ENCODE measurements at regions not wholly inside any gene's neighbourhood (a gene's known extent, or its start where the extent isn't known, plus 50 kb on each side); places are given as distances from the start of the nearest gene placed in this dataset.
"Not testable (repeated sequence)": the region's sequence is repeated elsewhere in the genome, so short reads cannot be mapped to it uniquely, and the experiment has no call there.

DNA sequence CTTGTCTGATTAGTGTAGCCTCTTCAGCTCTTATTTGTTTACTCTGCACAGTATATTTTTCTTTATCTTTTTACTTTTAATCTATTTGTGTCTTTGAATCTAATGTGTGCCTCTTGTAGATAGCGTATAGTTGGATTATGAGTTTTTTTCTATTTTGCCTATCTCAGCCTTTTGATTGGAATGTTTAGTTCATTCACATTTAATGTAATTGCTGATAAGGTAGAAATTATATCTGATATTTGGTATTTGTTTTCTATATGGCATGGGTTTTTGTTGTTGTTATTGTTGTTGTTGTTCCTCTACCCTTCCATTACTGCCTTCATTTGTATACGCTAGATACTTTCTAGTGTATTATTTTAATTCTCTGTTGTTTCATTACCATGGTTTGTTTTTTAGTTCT lies 131.7 kb upstream of the GRIK3 start:
- no peak for DNase-seq

DNA sequence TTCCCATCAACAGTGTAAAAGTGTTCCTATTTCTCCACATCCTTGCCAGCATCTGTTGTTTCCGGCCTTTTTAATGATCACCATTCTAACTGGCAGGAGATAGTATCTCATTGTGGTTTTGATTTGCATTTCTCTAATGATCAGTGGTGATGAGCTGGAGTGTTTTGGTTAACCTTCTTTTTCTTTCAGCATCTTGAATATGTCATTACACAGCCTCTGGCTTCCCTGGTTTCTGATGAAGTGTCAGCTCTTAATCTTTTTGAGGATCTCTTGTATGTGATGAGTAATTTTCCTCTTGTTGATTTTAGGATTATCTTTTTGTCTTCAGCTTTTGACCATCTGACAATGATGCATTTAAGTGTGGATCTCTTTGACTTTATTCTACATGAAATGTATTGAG lies 133.2 kb upstream of the GRIK3 start:
- DNase-seq = no peak

DNA sequence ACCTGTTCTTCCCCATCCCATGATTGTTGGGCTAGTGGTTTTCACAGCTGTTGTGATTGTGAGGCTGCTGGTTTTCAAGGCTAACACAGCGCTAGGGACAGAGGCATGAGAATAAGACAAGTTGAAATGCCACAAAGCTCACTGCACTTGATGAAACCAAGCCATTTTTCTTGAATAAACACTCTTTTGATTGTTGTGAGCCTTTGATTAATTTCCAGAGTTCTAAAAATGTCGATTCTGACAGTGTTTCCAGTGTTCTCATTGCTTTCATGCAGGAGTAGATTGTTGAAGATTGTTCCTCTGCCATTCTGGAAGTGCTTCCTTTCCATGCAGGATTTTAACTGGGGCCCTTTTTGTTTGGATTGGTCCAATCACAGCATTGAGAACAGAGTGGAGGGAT lies 134.9 kb upstream of the GRIK3 start:
- no peak for DNase-seq

DNA sequence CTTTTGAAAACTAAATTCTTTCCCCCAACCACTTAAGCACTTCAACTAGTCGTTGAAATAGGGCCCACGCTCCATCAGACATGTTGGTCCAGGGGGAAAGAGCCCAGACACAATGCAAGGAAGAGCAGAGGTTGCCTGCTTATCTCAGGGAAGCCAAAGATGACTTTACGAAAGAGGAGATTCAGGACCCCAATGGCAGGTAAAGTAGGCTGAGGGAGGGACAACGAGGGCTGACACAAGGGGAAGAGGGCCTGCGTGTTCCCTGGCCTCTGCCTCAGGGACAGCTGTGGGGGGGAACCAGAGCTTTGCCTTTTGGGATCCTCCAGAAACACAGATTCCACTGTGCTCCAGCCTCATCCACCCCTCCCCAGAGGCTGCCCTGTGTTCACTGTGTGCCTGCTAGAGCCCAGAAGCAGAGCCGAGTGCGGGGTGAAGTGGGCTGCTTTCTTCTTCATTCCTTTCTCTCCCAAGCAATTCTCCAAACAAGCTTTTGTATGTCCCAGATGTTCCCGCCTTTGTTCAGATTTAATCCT lies 135.5 kb upstream of the GRIK3 start:
- DNase-seq = no peak

DNA sequence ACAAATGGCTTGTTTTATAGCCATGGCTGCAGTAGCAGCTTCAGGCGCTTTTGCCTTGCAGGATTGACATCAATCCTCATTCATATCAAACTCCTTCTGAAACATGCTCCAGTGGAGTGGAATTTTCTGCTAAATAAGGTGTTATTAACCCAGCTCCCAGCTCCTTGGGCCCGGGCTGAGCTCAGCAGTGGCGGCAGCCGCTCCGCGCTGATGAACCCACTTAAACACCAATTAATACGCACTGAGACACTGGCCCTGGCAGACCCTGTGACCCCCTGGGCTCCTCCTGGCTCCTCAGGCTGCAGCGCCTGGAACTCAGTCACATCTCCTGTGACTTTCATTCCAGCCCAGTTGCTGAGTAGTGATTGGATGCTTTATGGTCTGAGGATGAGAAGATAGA lies 137.4 kb upstream of the GRIK3 start:
- DNase-seq = no peak

DNA sequence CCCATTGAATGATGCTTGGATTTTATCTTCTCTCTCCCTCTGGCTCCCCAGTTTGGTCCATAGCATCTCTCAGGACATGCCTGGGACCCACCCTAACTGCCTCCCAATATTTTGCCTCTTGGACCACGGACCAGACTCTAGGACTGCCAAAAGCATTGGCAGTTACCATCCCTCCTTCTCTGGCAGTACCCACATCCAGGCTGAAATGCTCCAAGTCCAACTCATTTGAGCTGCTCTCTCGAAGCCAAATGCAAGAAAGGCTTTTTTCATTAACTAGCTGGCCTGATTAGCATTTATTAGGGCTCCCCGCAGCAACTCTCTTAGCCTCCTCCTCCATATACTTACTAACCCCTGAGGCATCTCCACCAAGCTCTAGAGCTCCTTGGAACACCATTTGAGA lies 140.0 kb upstream of the GRIK3 start:
- DNase-seq = no peak

DNA sequence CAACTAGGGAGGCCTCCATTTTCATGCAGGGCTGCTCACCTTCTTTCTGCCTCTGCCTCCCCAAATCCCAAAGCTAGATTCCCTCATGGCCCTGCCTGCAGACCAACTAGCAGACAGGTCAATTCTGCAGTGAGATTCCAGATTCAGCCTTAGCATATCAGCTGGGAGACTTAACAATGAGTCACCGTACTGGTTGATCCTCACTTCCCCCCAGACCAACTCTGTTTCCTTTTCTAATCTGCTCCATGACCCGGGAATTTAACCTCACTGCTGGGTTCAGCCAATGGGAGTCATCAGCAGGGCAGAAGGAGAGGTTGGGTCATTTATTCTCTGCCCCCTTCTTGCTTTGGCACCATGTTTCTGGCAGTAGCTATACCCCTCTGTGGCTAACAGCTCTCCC lies 140.6 kb upstream of the GRIK3 start:
- no peak for DNase-seq

DNA sequence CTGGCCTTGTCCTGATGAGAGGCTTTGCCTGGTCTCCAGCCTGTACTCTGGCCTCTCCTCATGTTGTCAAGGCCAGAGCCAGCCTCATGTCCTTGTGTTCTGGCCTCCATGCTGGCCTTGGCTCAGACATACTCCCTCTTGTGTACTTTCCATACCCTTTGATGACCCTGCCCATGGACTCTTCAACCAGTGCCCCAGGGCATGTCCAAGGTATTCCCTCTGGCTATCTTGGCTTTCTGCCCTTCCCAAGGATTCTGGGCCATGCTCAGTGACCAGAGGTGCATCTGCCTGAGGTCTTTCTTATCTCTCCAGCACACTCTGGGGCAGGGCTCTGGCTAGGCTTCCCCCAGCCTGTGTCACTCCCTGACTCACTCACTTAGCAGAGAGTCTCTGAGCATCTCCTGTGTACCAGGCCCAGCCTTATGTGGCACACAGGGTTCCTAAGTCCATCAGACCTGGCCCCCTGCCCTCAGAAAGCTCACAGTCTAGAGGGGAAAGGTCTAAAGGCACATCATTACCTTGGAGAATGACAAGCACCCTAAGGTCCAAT lies 141.4 kb upstream of the GRIK3 start:
- no peak for DNase-seq

- no peak for DNase-seq
These were observed 142.0 kb upstream of the GRIK3 start for GRCh38 chr1:37176269-37176668.

- no peak for DNase-seq
These were observed 143.0 kb upstream of the GRIK3 start for GRCh38 chr1:37177230-37177864.

GRCh38 chr1:37181425-37181824 lies 147.1 kb upstream of the GRIK3 start:
- DNase-seq = no peak

DNA sequence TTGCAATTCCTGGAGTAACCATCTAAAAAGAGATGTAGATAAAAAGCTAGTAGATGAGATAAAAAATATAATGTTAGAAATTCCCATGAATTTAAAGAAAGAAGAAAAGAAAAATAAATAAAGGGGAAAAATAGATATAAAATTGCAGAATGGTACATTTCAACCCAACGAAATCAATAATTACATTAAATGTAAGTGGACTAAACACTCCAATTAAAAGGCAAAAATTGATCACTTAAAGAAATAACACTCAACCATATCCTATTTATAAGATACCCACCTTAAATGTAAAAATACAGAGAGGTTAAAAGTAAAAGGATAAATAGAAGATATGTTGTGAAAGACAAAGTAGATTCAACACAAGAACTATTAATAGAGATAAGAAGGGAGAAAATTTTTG lies 150.5 kb upstream of the GRIK3 start:
- DNase-seq = no peak

- no peak for DNase-seq
These were observed 152.0 kb upstream of the GRIK3 start for GRCh38 chr1:37186246-37186756.

DNA sequence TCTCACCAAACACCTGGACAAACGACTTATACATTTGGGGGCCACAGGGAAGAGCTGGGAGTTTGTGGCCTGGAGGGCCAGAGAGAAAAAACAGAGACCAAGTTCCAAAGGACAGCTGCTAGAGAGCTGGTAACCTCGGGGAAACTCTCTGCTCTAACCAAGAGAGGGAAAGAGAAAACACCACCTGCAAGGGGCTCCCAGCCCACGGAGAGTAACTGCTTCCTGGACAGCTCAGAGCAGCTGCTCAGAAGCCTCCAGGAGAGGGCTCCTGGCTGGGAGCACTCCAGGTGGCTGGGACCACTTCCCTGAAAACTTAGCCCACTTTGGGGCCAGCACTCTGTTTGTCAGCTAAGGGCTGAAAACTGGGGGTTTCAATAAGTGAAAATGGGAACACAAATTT lies 154.8 kb upstream of the GRIK3 start:
- DNase-seq = no peak

- DNase-seq = no peak
These were observed 163.1 kb upstream of the GRIK3 start for GRCh38 chr1:37197411-37197810.

GRCh38 chr1:37214305-37214704 lies 180.0 kb upstream of the GRIK3 start:
- not testable (repeated sequence) for DNase-seq

- DNase-seq = no peak
These were observed 199.3 kb upstream of the GRIK3 start for GRCh38 chr1:37233606-37234005.

GRCh38 chr1:37234941-37235418 lies 200.7 kb upstream of the GRIK3 start:
- DNase-seq = no peak

DNA sequence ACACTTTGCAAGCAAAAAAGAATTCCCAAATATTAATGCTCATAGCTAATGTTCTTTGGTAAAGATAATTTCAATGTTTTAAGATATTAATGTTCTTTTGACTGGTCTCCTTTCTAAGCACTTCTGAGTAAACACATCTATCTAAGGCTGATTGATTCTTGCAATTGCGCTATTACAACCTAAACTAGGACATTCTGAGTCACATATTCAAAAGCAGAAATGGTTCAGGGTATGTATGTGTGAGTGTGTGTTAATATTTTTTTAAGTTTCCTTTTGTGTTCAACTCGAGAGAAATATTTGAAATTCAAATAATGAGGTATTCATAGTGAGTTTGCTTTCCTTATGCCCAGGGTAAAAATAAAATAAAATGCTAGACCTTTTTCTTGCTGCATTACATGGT lies 203.6 kb upstream of the GRIK3 start:
- no peak for DNase-seq

- DNase-seq = no peak
These were observed 204.3 kb upstream of the GRIK3 start for GRCh38 chr1:37238364-37239224.

- DNase-seq = no peak
These were observed 205.0 kb upstream of the GRIK3 start for GRCh38 chr1:37239225-37239740.

DNA sequence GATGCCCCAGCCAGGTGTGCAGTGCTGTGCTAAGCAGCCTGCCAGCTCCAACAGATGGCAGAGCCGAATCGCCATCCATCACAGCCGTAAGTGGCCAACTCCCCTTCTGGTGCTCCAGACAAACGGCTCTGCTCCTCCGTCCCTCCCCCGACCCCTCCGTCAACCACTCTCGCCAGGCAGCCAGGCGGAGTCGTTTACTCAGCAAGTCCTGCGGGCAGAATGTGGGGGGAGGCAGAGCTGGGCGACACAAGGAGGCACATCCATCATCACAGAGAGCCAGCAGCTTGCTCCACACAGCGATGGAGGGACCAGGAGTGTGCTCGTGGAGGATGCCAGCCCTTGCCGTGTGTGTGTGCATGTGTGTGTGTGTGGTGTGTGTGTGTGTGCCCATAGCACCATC lies 206.6 kb upstream of the GRIK3 start:
- DNase-seq = no peak

DNA sequence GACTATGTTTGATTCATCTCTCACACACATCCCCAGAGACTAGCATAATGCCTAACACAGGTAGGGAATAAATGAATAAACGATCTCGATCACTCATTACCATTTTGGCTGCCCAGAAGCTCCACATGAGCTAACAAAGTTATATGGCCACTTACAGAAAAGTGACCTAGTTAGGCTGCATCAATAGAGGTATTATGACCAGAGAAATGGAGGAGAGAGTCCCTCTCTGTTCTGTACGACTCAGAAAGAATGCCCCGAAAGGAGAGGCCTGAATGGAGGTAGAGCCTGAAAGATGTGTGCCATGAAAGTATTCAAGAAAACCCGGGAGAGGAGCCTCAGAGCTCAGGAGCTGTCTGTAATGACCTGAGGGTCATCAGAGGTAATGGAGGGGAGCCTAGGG lies 208.2 kb upstream of the GRIK3 start:
- DNase-seq = no peak
